RPMI7951 (cell line): ENCODE measurements at regions not wholly inside any gene's neighbourhood (a gene's known extent, or its start where the extent isn't known, plus 50 kb on each side); places are given as distances from the start of the nearest gene placed in this dataset.
"Not testable (repeated sequence)": the region's sequence is repeated elsewhere in the genome, so short reads cannot be mapped to it uniquely, and the experiment has no call there.

ENCODE experiments used
- DNase-seq: peaks from one replicate; pipeline ENCODE4 v3.0.0-alpha.2; 2012; ENCODE audit warnings: low read depth

DNA sequence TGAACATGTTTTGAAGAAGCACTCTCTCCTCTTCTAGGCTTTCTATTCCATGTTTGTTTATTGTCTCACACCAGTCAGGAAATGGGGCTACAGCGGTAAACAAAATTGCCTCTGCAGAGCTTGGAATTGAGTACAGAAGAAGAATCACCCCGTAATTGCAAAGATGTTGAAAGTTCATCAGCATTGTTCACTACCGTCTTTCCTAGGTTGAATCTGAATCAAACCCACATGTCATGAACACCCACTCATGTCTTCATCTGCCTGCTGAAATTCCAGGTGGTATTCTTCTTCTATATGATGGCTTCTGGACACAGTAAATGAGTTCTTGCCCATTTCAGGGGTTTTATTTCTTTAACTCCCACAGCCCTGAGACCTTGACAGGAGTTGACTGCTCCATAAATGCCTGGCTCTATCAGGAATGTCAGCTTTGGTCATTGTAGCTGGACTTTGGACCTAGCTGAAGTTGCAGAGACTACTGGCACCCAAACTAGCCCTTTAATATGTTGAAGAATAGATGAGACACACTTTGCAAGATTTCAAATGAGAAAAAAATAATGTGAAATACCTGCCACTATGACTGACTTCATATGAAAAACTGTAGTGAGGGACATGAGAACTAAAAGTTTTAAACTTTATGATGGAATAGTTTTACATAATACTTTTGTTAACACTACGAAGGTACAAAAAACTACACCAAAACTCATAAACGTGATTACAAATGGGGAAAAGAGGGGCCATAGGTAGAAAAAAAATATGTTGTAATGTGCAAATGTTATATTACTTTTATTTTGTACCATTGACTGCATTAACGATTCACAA is 1235.3 kb upstream of the ZEB2 start:
- no peak for DNase-seq

DNA sequence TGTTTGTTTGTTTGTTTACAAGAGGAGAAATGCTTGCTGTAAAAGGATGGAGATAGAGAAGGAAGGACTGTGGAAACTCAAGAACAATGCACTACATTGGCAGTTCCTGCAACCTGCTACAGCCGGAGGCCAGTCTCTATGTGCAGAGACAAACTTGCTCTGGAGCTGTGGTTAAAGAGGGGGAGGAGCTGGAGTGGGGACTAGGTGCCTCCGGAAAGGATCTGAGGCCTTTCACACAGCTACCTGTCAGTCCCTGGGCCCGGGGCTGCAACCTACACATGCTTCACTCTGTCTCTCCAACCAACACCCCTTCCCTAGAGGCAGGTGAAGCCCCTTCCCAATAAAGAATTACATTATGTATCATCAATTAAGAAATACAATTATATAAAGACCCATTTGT is 1234.0 kb upstream of the ZEB2 start:
- DNase-seq: no peak

DNA sequence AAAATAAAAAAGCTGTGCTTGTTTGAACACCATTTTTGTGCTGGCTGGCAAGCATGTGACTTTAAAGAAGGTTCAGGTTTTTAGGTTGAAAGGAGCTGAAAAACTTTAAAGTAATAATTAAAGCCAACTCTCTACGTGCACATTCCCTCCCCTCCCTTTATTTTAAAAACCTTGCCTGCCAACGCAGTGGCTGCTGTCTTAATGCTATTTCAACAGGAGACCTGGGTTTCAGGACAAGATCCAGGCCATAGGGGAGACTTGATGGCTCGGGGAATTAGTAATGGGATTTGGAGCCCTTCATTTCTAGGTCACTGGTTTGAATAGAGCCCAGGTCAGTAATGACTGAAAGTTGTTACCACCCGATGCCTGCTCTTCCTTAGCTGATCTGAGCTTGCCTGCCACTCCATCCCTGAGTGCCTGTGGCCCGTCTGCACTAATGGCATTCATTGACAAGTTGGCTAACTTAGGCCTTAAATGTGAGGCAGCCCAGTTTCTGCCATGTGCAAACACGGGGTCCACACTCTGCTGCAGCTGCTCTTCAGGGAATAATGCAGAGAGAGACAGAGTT is 1233.2 kb upstream of the ZEB2 start:
- DNase-seq: no peak

DNA sequence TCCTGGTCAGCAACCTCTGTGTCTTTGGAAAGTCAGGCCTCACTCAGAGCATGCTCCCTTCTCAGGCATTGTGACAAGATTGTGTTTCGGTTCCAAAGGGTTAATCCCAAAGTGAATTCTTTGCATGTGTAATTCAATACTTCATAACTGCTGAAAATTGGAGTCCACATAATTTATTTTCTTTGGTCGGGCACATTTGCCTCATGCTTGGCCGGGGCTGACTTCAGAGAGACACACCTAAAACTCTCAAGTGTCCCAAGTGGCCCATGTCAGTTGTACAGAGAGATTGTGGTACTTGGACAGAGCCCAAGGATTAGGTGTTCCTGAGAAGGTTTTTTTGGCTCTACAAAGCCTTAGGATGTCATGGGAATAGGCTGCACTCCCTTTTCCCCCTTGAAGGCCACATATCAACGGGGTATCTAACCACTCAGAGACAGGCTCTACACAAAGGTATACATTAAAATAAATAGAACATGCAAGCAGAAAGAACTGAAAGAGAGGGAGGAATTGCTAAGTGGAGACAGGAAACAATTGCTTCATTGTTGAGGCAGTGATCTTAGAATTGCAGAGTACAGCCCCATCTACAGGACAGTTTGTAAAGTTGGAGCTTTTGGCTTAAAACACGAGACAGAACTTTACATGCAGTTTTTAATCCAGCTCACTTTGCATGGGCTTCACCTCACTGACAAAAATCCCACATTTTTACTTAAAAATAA is 1232.3 kb upstream of the ZEB2 start:
- DNase-seq: peak; percentile 77

DNA sequence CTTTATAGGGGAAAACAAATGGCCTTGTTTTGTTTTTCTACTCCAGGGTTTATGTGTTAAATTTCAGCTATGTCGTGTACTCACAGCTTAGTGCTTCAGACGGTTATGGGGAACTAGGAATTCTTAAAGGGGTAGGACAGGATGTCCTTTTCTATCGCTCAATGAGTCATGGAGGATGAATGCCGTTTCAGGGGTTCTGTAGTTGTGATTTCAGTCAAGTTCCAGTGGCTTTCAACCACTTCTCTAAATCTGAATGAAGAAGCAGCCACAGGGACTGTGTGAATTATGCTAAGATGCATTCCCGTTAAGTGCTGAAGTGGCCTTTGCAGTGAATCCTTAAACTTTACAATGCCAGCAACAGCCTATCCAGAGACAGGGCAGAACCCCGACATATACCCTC is 1231.7 kb upstream of the ZEB2 start:
- peak; percentile 72 for DNase-seq

DNA sequence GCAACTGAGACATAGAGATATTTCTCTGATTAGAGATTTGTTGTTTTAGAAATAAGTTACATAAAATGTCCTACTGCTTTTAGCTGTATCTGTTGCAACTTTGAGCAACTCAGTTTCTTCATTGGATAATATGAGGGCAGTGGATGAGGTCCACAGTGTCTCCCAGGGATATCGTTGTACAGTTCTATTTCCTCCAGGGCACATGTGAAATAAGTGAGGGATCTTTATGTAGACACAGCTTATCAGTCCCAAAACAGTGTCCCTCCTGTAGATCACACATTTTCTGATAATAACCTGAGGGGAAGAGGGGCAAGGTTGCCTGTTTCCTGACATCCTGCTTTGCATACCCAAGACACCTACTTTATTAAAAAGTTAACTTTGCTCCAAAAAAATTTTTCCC is 1231.2 kb upstream of the ZEB2 start:
- DNase-seq: no peak

DNA sequence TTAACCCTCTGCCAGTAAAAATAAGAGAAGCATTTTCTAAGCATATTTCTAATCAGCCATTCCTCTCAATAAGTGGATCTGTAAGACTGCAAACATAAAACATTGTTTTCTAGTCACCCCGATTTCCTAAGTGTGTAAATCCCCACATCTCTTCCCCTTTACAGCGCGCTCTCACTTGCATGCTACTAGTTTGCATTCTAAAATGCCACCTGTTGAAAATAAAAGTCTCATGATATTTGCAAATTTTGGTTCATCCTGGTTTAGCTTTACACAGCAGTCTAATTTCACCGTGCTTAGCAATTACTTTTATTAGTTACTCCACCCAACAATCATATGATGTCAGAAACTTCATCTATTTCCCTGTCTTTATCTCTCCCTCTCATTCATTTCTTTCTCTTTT is 1230.7 kb upstream of the ZEB2 start:
- DNase-seq: no peak

DNA sequence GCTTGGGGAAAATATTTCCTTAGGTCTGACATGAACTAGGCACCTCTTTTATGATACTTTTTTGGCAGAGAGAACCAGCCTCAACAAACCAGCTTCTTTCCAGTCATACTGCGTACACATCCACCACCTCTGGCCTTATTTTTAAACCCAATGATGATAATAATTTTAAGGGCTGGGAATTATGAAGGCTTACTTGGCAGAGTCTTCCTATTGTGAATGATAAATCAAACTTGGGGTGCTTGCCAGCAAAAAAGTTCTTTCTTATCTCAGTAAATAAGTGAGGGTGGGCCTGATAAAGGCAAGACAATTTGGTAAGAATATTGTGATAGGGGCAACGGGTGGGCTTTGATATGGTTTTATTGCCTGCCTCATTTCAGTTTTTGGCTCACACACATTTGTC is 1230.2 kb upstream of the ZEB2 start:
- no peak for DNase-seq

DNA sequence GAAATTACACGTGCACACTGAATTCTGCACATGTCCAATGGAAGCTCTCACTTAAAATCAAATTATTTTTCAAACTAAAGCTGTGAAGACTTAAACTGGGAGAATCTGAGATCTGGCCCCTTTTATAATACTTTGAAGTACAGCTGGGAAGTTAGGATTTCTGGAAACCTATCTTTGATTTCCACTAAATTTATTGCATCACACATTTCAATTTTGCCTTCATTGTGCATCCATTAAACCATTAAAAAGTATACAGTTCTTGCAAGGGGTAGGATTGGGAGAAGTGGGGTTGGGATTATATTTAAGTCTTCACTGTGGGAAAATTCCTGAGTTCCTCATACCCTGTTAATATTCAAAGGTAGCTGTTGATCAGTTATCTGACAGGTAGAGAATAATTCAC is 1229.6 kb upstream of the ZEB2 start:
- DNase-seq: no peak

DNA sequence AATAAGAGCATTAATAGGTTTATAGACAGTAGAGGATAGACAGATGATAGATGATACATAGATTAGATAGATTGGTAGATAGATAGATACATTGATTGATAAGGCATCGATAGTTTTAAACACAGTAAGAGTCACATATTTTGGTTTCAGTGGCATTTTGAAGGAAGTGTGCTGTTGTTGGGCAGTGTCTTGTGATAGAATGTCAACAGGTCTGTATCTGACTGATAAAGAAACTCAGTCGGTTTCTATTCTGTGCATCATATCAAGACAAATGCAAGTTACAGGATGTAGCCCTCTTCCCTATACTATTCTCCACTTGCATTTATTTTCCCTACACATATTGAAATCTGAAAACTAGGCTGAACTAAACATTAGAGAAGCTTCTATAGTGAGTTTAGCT is 1229.0 kb upstream of the ZEB2 start:
- no peak for DNase-seq

DNA sequence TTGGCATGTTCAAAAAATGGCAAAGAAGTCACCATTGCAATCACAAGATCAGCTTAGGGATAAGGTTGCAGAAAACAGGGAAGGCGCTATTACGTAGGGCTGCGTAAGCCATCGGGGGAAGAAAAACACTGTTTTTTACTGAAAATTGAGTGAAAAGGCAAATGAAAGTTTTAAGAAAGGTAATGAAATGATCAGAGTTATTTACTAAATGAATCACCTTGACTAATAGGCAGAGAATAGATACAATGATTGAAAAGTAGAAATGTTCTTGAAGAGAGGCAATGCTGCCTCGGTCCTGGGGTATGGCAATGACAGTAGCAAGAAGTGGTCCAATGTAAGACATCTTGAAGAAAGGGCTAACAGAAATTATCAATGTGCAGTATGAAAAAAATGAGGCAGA is 1227.8 kb upstream of the ZEB2 start:
- no peak for DNase-seq

DNA sequence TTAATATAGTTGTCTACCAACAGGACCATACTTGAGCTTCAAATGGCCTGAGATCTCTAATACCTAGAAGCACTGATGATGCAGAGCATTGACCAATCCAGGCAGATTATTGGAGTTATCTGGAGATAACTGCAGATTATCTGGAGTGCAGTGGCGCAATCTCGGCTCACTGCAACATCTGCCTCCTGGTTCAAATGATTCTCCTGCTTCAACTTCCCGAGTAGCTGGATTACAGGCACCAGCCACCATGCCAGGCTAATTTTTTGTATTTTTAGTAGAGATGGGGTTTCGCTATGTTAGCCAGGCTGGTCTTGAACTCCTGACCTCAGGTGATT is 1225.4 kb upstream of the ZEB2 start:
- DNase-seq: not testable (repeated sequence)

DNA sequence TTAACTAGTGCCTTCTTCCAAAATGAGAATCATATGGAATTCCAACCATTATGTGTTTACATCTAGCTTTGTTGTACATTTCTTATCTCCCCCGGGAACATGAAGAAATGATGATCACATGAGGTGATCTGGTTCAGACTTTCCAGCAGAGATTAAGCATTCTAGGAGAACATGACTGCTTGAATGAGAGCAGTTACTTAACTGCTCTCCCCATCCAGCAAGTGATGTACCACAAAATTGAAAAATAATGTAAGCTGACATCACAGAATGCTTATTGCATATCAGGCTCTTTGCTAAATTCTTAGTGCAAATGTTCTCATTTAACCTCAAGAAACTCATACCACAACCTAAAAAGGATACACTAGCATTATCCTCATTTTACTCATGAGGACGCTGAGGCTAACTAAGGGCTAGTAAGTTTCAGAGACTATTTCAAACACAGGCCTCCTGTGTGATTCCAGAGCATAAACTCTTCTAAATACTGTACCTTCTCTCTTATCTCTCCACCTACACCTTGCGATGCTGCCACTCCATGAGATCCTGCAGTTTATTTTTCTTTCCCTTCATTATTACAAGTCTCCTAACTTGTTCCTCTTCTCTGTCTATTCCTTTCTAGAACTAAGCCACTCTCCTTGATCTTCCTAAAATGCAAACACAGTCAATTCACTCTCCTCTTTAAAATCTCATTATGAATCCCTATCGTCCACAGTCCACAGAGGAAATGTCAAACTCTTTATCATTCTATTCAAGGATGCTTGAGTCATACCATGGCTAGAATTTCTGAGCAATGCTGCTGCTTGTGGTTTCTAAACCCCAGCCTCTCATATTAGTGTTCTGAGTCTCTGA is 1224.8 kb upstream of the ZEB2 start:
- DNase-seq: peak; percentile 88

DNA sequence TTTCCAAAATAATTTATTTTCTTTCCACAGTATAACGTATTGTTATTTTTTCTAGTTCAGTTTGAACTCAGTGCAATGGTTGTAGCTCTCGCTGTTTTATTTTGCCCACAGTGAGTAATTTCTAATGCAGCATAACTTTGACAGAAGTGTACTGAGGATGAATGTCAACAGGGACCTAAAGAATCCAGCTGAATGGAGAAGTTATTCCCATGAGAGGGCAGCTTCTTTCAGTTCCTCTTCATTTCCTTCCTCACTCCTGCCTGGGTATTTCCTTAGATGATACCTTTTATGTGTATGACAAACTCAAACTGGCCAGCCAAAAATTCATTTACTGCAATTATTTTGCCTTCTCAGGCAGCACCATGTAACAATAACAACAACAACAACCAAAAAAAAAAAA is 1223.1 kb upstream of the ZEB2 start:
- no peak for DNase-seq

DNA sequence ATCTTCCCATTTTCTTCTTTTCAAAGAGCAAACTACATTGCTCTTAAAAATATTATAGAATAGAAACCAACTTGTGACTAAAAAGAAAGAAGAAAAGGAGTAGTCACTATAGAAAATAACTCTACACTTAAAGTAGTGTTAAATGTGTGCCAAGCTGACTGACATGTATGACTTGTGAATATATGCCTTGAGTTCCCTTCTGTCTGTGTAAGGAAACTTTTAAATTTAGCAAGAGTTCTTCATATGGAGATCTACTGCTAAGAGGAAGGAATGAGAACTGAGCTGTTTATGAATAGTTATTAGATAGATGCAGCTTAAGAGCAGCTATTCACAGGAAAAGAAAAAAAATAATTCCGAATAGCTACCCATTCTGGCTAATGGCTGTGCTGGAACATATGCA is 1221.7 kb upstream of the ZEB2 start:
- no peak for DNase-seq

DNA sequence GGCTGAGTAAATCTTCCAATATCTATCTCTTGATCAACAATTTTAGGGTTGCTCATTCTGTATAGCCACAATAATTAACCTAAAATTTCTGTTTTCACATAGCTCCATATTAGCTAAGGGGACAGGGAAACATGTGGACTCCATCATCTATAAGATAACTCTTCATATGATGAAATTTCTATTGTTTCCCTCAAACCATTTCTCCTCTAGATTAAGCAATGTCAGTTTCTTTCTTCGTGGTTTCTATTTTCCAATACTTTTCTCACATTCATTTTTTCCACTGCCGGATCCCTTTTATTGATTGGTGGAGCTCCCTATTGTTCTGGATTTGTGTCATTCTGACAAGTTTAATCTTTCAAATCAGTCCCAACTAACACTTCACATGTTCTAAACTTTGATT is 1221.3 kb upstream of the ZEB2 start:
- no peak for DNase-seq

DNA sequence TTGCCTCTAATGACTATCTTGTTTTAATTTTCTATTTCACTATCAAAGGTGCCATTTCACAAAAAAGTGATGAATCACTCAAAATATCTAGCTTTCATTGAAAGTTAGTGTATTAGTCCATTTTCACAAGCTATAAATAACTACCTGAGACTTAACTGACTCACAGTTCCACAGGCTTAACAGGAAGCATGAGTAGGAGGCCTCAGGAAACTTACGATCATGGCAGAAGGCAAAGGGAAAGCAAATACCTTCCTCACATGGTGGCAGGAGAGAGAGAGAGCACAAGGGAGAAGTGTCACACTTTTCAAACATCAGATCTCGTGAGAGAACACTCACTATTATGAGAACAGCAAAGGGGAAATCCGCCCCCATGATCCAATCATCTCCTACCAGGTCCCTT is 1220.4 kb upstream of the ZEB2 start:
- DNase-seq: peak; percentile 59

DNA sequence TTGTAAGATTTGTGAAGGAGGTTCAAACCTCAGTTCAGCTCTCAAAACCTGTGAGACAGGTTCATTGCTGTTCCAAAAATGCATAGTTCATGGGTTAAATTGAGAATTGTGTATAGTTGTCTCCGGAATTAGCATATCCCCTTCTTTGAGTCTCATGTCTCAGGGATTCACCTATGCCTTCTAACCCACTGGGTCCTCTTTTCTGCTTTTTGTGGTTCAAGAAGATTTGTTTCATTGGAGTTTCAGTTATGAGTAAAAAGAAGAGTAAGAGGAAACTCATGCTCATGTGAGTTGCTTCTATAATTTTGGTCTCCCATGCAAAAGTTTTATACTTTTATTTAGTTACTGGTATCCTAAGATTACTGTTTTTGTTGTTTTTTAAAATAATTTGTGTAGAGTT is 1219.8 kb upstream of the ZEB2 start:
- DNase-seq: no peak

DNA sequence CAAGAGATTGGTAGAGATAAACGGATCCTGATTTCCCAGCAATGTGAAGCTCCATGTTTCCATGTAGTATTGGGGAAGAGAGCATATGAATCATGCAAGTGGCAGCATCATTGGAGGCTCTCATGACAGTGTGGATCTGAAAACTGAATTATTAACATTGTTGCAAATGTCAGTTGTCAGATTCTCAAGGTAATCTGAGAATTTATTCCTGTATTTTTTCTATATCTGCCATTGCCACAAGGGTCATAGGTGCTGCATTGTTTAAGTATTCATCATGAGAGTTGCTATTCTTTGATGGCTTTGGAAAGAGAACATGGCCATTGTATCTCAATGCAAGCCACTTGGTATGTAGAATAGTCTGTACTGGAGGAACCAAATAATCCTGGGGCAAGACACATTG is 1217.0 kb upstream of the ZEB2 start:
- no peak for DNase-seq

DNA sequence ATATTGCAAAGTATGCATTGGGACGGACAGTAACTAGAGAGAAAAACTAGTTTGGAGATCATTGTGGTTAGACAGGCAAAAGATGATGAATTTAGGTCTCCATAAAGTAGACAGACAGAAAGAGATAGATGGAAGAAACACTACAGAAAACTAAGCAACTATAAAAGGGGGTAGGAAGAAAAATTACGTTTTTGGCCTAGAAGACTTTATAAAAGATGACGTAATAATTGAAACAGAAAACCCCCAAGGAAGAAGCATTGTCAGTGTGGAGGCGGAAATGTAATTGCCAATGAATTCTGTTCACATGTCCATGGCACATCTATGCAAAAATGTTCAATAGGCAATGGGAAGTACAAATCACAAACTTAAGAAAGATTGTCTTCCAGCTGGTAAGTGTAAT is 1211.5 kb upstream of the ZEB2 start:
- DNase-seq: no peak

DNA sequence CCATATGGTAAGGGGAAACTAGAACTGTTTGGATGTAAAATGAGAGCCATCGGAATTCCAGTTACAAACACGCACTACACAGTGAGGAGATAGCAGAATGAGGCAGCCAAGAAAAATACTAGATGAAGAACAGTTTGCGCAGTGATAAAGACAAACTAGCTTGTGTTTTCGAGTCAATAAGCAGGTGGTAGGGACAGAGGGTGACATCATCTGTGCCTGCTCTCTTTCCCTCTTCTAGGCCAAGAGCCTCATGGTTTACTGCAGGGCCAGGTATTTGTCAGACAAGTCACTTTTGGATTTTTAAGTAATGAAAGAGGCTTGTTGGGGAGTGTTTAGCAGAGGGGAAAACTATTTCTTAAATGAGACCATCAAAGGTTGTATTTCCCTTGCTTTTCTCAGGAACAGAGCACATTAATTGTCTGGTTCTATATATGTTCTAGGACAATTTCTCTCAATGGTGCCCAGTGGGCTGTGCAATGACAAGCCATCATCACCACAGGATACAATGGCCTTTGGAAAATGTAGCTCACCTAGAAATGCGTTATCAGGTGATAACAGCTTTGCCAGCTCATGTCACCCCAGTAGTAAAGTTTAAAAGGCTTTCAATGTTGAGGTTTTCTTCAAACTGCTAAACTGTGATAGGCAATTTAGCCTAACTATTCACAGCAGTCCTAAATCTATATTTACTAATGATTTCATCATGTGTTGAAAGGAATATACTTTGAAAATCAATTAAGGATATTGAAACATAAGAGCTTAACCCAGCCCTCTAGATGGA is 1210.3 kb upstream of the ZEB2 start:
- DNase-seq: no peak

DNA sequence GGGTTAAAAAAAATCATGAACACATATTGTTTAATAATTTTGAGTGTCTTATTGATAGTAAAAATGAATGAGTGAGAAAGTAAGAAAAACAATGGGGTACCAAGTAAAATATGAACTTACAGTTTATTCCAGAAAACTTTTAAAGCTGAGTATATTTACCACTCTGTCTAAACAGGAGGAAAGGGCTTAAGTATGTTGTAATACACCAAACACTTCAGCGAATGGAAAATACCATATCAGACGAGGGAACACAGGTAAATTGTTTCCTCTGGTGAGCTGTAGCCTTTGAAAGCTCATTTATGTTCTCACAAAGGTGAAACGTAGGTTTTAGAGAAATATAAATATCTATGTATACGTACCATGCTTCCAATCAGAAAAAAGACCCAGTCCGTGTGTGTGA is 1209.6 kb upstream of the ZEB2 start:
- DNase-seq: no peak
